PC-9 (cell line): ENCODE measurements at regions not wholly inside any gene's neighbourhood (a gene's known extent, or its start where the extent isn't known, plus 50 kb on each side); places are given as distances from the start of the nearest gene placed in this dataset.

ENCODE experiments used
- BruUV-seq: library from RNA; stranded (reverse); fragments of 400-500 nt; replicated peaks from 2 replicates; lab custom pipeline; 2021; lab: Mats Ljungman, UMichigan
- CTCF ChIA-PET: fragments of 300-600 bp; sonication (Branson Sonifier 250); formaldehyde crosslinking; loops from one replicate; lab custom pipeline; 2022; ENCODE audit warnings: antibody characterized with exemption; lab: Charles Lee
- POLR2A ChIA-PET: fragments of 300-600 bp; sonication (Branson Sonifier 250); formaldehyde crosslinking; loops from one replicate; lab custom pipeline; 2022; ENCODE audit warnings: antibody characterized with exemption; ENCODE audit not compliant: unreplicated experiment; lab: Charles Lee
- DNase-seq, 2 experiments: peaks; one replicate each; pipeline versions ENCODE4 v3.0.0 to v3.0.0-alpha.2; 2015 to 2022; ENCODE audit warnings: mixed read lengths in 1 of 2
- H2AFZ ChIP-seq: fragments of 200-600 bp; sonication (generic); 2 replicates; pipeline ENCODE4 v1.8.1; 2017; ENCODE audit warnings: antibody characterized with exemption
- H3F3A ChIP-seq: fragments of 200-600 bp; sonication (generic); 2 replicates; pipeline ENCODE4 v1.8.1; 2017; ENCODE audit warnings: antibody characterized with exemption, mild to moderate bottlenecking, low read depth; ENCODE audit not compliant: insufficient read depth
- H3K27ac ChIP-seq: fragments of 200-600 bp; sonication (generic); 2 replicates; pipeline ENCODE4 v1.6.1; 2016; ENCODE audit warnings: mixed run types
- H3K27me3 ChIP-seq: fragments of 200-600 bp; sonication (generic); 2 replicates; pipeline ENCODE4 v1.6.1; 2016; ENCODE audit warnings: low read depth, mixed run types; ENCODE audit not compliant: insufficient read depth
- H3K36me3 ChIP-seq: fragments of 200-600 bp; sonication (generic); 2 replicates; pipeline ENCODE4 v1.6.1; 2016; ENCODE audit warnings: low read depth, mixed run types
- H3K4me1 ChIP-seq: fragments of 200-600 bp; sonication (generic); replicated peaks from 2 replicates; pipeline ENCODE4 v1.6.1; 2016; ENCODE audit warnings: mixed run types; ENCODE audit not compliant: insufficient read depth
- H3K4me2 ChIP-seq: fragments of 200-600 bp; sonication (generic); 2 replicates; pipeline ENCODE4 v1.6.1; 2017; ENCODE audit warnings: mixed run types
- H3K4me3 ChIP-seq: fragments of 200-600 bp; sonication (generic); 2 replicates; pipeline ENCODE4 v1.6.1; 2016; ENCODE audit warnings: mixed run types
- H3K79me2 ChIP-seq: fragments of 200-600 bp; sonication (generic); 2 replicates; pipeline ENCODE4 v1.6.1; 2017; ENCODE audit warnings: low read depth, mixed run types
- H3K9me2 ChIP-seq: fragments of 200-600 bp; sonication (generic); 2 replicates; pipeline ENCODE4 v1.8.1; 2017; ENCODE audit warnings: mild to moderate bottlenecking; ENCODE audit not compliant: insufficient read depth
- H3K9me3 ChIP-seq: fragments of 200-600 bp; sonication (generic); 2 replicates; pipeline ENCODE4 v1.8.1; 2016; ENCODE audit warnings: low read depth; ENCODE audit not compliant: insufficient read depth
- H4K20me1 ChIP-seq: fragments of 200-600 bp; sonication (generic); 2 replicates; pipeline ENCODE4 v1.8.1; 2017; ENCODE audit not compliant: insufficient read depth
- EZH2 ChIP-seq: fragments of 200-600 bp; sonication (generic); IDR thresholded peaks from 2 replicates; pipeline ENCODE4 v1.8.0; 2017; ENCODE audit warnings: antibody characterized with exemption, low read depth
- intact Hi-C: fragments of 100-400 bp; cut with micrococcal nuclease; formaldehyde crosslinking; loops from one replicate; pipeline ENCODE4 v1.10.0; 2022; ENCODE audit not compliant: unreplicated experiment
- TF ChIP-seq, protein P1 (sequence below): fragments of 200-600 bp; sonication (generic); conservative IDR thresholded peaks from 2 replicates; pipeline ENCODE4 v1.6.1; 2017; ENCODE audit warnings: mixed run types, antibody characterized with exemption, mild to moderate bottlenecking, moderate library complexity

DNA sequence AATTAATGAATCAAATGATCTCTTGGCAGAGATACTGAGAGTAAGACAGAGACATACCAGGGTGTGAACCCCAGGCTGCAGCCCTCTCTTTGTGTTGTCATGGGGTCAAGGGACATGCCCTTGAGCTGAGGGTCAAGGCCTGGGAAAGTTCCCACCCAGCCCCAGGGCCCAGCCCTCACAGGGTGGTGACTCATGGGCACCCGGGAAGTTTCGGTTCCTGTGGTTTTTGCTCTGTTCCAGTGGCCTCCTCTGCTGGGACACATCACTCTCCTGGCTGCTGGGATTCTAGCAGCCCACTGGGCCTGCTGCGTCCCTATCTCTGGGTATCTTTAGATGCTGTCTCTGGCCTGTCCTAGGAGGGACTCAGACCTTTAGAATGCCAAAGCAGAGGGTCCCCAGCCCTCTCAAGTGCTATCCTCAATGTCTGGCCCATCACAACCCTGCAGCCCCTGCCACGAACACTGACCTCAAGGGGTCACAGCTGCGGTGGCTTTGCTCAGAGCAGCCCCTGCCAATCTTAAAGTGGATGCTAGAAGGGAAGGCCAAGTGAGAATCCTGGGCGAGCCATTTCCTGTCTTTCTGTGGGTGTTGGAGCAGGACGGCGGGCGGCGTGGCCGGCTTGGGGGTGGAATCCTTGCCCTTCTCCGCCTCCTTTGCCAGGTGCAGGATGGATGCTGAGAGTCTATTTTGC lies 148.4 kb upstream of the TLE3 start:
- Histone ChIP-seq H3K4me2 (peak overlapping the region; percentile 42; the same call in 1 of the 2 replicates), H3K36me3 (no peaks in the 10 kb centered on the region), H3K79me2 (no peaks in the 10 kb centered on the region), H3K9me2 (no peaks in the 10 kb centered on the region), H3F3A (peaks cover 14% of the 10 kb centered on the region; the same call in 1 of the 2 replicates), H3K9me3 (no peaks in the 10 kb centered on the region), H4K20me1 (no peaks in the 10 kb centered on the region), H3K4me1 (peaks cover 51% of the 10 kb centered on the region), H3K27ac (peak overlapping the region; percentile 72), H2AFZ (no peak overlapping the region), H3K27me3 (no peaks in the 10 kb centered on the region), H3K4me3 (no peak overlapping the region)
- intact Hi-C loops = loop anchor here (1.0 to 10.0 kb wide), 3 partner anchors 48 to 671 kb away; no protein-coding TSS in a partner anchor
- CTCF ChIA-PET = no interaction called here
- BruUV-seq = no TSS peak
- DNase-seq = peak; percentile 72 to 74
- TF ChIP-seq EZH2 = no peak
- TF ChIP-seq, protein P1, sequence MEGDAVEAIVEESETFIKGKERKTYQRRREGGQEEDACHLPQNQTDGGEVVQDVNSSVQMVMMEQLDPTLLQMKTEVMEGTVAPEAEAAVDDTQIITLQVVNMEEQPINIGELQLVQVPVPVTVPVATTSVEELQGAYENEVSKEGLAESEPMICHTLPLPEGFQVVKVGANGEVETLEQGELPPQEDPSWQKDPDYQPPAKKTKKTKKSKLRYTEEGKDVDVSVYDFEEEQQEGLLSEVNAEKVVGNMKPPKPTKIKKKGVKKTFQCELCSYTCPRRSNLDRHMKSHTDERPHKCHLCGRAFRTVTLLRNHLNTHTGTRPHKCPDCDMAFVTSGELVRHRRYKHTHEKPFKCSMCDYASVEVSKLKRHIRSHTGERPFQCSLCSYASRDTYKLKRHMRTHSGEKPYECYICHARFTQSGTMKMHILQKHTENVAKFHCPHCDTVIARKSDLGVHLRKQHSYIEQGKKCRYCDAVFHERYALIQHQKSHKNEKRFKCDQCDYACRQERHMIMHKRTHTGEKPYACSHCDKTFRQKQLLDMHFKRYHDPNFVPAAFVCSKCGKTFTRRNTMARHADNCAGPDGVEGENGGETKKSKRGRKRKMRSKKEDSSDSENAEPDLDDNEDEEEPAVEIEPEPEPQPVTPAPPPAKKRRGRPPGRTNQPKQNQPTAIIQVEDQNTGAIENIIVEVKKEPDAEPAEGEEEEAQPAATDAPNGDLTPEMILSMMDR = no peak
- POLR2A ChIA-PET = interaction anchor here (0.6 kb wide), 1 partner anchor 63 kb away, joined by 10 read pairs; no protein-coding TSS in a partner anchor

DNA sequence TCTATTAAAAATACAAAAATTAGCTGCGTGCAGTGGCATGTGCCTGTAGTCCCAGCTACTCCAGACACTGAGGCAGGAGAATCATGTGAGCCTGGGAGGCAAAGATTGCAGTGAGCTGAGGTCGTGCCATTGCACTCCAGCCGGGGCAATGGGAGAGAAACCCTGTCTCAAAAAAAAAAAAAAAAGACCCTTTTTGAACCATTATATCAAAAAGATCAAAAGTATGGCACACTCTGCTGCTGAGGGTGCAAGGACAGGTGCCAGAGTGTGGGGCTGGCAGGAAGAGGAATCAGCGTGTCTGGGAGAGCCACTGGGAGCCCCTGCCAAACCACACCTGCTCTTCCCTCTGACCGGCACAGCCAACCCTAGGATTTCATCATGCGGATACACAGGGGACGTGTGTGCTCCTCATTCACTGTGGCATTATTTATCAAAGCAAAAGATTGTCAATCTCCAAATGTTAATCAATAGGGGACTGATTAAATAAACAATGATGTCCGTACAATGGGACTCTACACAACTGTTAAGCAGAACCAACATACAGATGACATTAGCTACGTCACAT lies 147.3 kb upstream of the TLE3 start:
- DNase-seq = no peak
- no peak overlapping the region for H3K4me2 ChIP-seq
- no peaks in the 10 kb centered on the region for H3K79me2 ChIP-seq
- ChIA-PET POLR2A (interaction anchor here (0.6 kb wide), 1 partner anchor 609 kb away, joined by 9 read pairs; no protein-coding TSS in a partner anchor), CTCF (interaction anchor here (0.6 kb wide), 1 partner anchor 335 kb away, joined by 3 read pairs; no protein-coding TSS in a partner anchor)
- no peaks in the 10 kb centered on the region for H3K9me3 ChIP-seq
- no peak overlapping the region for H3K4me3 ChIP-seq
- H4K20me1 ChIP-seq = no peaks in the 10 kb centered on the region
- intact Hi-C loops = loop anchor here (5.0 to 10.0 kb wide), 3 partner anchors 242 to 670 kb away; no protein-coding TSS in a partner anchor
- no peaks in the 10 kb centered on the region for H3K27me3 ChIP-seq
- H2AFZ ChIP-seq = no peak overlapping the region
- TF ChIP-seq, protein P1 = no peak
- no peak for TF ChIP-seq EZH2
- H3K9me2 ChIP-seq = no peaks in the 10 kb centered on the region
- H3K27ac ChIP-seq = peak overlapping the region; percentile 72; the same call in 1 of the 2 replicates
- peaks cover 51% of the 10 kb centered on the region for H3K4me1 ChIP-seq
- H3F3A ChIP-seq = peaks cover 14% of the 10 kb centered on the region; the same call in 1 of the 2 replicates
- BruUV-seq = no TSS peak
- H3K36me3 ChIP-seq = no peaks in the 10 kb centered on the region

DNA sequence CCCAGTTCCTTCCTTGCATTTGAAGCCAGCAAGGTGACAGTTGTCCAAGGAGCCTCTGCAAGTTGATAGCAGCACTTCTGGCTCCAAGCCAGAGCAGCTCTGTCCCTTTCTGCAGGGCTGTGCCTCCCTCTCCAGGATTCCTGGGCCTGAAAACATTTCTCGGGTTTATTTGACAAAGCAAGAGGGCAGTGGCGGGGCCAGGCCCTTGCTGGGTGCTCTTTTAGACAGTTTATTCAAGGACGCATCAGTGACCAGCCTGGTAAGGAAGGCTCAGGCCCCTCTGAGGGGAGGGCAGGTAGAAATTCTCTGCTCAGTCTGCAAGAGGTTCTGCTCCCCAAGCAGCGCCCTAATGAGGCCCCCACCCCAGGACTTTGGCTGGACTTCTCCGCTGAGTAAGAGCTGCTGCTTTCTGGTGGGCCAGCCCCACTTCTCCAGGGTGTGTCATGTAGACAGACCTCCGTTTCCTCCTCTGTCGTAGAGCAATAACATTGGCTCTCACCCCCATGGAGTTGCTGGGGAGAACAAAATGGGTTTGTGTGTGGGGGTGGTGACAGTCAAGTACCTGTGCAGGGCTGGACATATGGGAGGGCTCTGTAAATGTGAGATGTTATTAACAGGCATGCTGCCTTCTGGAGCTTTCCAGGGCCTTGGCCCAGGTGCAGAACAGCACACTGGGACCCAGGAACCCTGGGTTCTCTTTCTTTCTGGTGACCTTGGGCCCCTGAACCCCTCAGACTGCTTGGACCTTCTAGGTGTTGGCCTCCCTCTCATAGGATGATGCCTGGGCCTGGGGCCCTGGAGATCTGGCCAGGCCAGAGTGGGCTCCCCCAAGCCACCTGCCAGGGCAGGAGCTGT lies 146.2 kb upstream of the TLE3 start:
- intact Hi-C loops = loop anchor here (1.0 to 10.0 kb wide), 6 partner anchors 45 to 669 kb away; no protein-coding TSS in a partner anchor
- TF ChIP-seq, protein P1 = no peak
- no peak for TF ChIP-seq EZH2
- Histone ChIP-seq H3K79me2 (no peaks in the 10 kb centered on the region), H3F3A (peaks cover 14% of the 10 kb centered on the region; the same call in 1 of the 2 replicates), H4K20me1 (no peaks in the 10 kb centered on the region), H2AFZ (no peak overlapping the region), H3K27me3 (no peaks in the 10 kb centered on the region), H3K9me2 (no peaks in the 10 kb centered on the region), H3K4me2 (peak overlapping the region; percentile 34), H3K27ac (no peak overlapping the region), H3K4me3 (no peak overlapping the region), H3K36me3 (no peaks in the 10 kb centered on the region), H3K9me3 (no peaks in the 10 kb centered on the region), H3K4me1 (peaks cover 51% of the 10 kb centered on the region)
- ChIA-PET CTCF (interaction anchor here (0.6 kb wide), 1 partner anchor 334 kb away, joined by 3 read pairs; no protein-coding TSS in a partner anchor), POLR2A (no interaction called here)
- BruUV-seq = no TSS peak
- peak in 1 of 2 experiments; percentile 51 for DNase-seq
